Endothelial cell of umbilical vein (primary cell): ENCODE measurements at regions not wholly inside any gene's neighbourhood (a gene's known extent, or its start where the extent isn't known, plus 50 kb on each side); places are given as distances from the start of the nearest gene placed in this dataset.

Experiments used
- BruUV-seq: library from RNA; stranded (reverse); fragments of 400-500 nt; replicated peaks from 2 replicates; lab custom pipeline; 2021; lab: Mats Ljungman, UMichigan
- CTCF ChIA-PET: fragments of 300-600, 350-600 bp; sonication (Branson Sonifier 250); formaldehyde crosslinking; loops from one replicate; lab custom pipeline; 2021; ENCODE audit warnings: antibody characterized with exemption, inconsistent platforms; lab: Charles Lee
- POLR2A ChIA-PET: fragments of 300-600, 350-600 bp; sonication (Branson Sonifier 250); formaldehyde crosslinking; loops from one replicate; lab custom pipeline; 2021; ENCODE audit warnings: antibody characterized with exemption, inconsistent platforms; lab: Charles Lee
- DNase-seq: peaks from one replicate; pipeline ENCODE4 v3.0.0-alpha.2; 2011; ENCODE audit warnings: low read depth, low spot score
- FAIRE-seq: peaks from 2 replicates; lab custom pipeline; 2011; peaks lifted over from hg19 to GRCh38; lab: Jason Lieb, UNC
- H2AFZ ChIP-seq: 2 replicates; pipeline ENCODE4 v1.6.0; 2012; ENCODE audit warnings: low read depth, low read length, control low read depth, inconsistent platforms
- H3K27ac ChIP-seq: 2 replicates; pipeline ENCODE4 v1.5.1; 2011; ENCODE audit warnings: low read depth, mild to moderate bottlenecking, control low read depth, low read length, moderate library complexity; ENCODE audit not compliant: insufficient read depth
- H3K27me3 ChIP-seq, 2 experiments: 2 replicates each; pipeline versions ENCODE4 v1.6.0 to v1.6.1; 2011; ENCODE audit warnings: low read length in 2 of 2, mixed read lengths in 1 of 2; ENCODE audit not compliant: control insufficient read depth in 2 of 2, insufficient read depth in 2 of 2
- H3K36me3 ChIP-seq, 2 experiments: 2 replicates in 1 of 2; 3 replicates in 1 of 2; pipeline ENCODE4 v1.5.1; 2011; ENCODE audit warnings: low read length in 2 of 2, mild to moderate bottlenecking in 1 of 2, moderate library complexity in 1 of 2; ENCODE audit not compliant: control insufficient read depth in 2 of 2, insufficient read depth in 2 of 2; ENCODE audit errors: extremely low read depth in 1 of 2
- H3K4me1 ChIP-seq: 3 replicates; pipeline ENCODE4 v1.5.1; 2011; ENCODE audit warnings: mild to moderate bottlenecking, low read length; ENCODE audit not compliant: control insufficient read depth, insufficient read depth; ENCODE audit errors: extremely low read depth
- H3K4me2 ChIP-seq: 2 replicates; pipeline ENCODE4 v1.6.1; 2011; ENCODE audit warnings: low read length, control low read depth, mixed read lengths; ENCODE audit not compliant: insufficient read depth
- H3K4me3 ChIP-seq, 3 experiments: fragments of 200-600 bp in 1 of 3; sonication (generic), shearing (Covaris generic) in 1 of 3; replicated peaks in 1 of 3; 2 replicates each; pipeline ENCODE4 v1.5.1; 2011 to 2016; ENCODE audit warnings: control low read depth in 3 of 3, low read length in 3 of 3, mild to moderate bottlenecking in 2 of 3, inconsistent platforms in 1 of 3, low read depth in 1 of 3, moderate library complexity in 1 of 3; ENCODE audit not compliant: insufficient read depth in 1 of 3
- H3K79me2 ChIP-seq: 2 replicates; pipeline ENCODE4 v1.6.0; 2012; ENCODE audit warnings: low read length, inconsistent platforms; ENCODE audit not compliant: control insufficient read depth, insufficient read depth
- H3K9ac ChIP-seq: replicated peaks from 2 replicates; pipeline ENCODE3; 2011; ENCODE audit warnings: low read length, control low read depth; ENCODE audit not compliant: insufficient read depth; ENCODE audit errors: extremely low read depth
- H3K9me1 ChIP-seq: replicated peaks from 3 replicates; pipeline ENCODE4 v1.6.0; 2011; ENCODE audit warnings: mild to moderate bottlenecking, low read length; ENCODE audit not compliant: control insufficient read depth, insufficient read depth; ENCODE audit errors: extremely low read depth
- H3K9me3 ChIP-seq: replicated peaks from 2 replicates; pipeline ENCODE4 v1.5.1; 2012; ENCODE audit warnings: low read length, inconsistent platforms; ENCODE audit not compliant: control insufficient read depth, insufficient read depth
- H4K20me1 ChIP-seq: replicated peaks from 2 replicates; pipeline ENCODE3; 2011; ENCODE audit warnings: mild to moderate bottlenecking, low read length; ENCODE audit not compliant: control insufficient read depth, insufficient read depth; ENCODE audit errors: extremely low read depth
- CTCF ChIP-seq, 2 donors: IDR thresholded peaks; 1 replicate in 1 of 2; 2 replicates in 1 of 2; pipeline ENCODE4 v1.5.1; 2011; ENCODE audit warnings: low read length in 2 of 2, mild to moderate bottlenecking in 2 of 2, moderate library complexity in 2 of 2, control low read depth in 1 of 2, inconsistent platforms in 1 of 2, low read depth in 1 of 2; ENCODE audit not compliant: insufficient read depth in 1 of 2; ENCODE audit errors: extremely low read depth in 1 of 2
- EZH2 ChIP-seq: IDR thresholded peaks from 2 replicates; pipeline ENCODE4 v1.6.1; 2012; ENCODE audit warnings: borderline replicate concordance, low read depth, mild to moderate bottlenecking, moderate library complexity, low read length, inconsistent platforms; ENCODE audit not compliant: severe bottlenecking
- FOS ChIP-seq: IDR thresholded peaks from 2 replicates; pipeline ENCODE4 v1.6.1; 2011; ENCODE audit warnings: mild to moderate bottlenecking, low read length, moderate library complexity, borderline replicate concordance; ENCODE audit not compliant: insufficient read depth
- GATA2 ChIP-seq: IDR thresholded peaks from 2 replicates; pipeline ENCODE4 v1.7.0; 2011; ENCODE audit warnings: low read depth, mild to moderate bottlenecking, moderate library complexity, mixed read lengths, low read length; ENCODE audit not compliant: insufficient read length, insufficient read depth
- JUN ChIP-seq: IDR thresholded peaks from 2 replicates; pipeline ENCODE4 v1.6.1; 2011; ENCODE audit warnings: borderline replicate concordance, low read depth; ENCODE audit not compliant: insufficient read length, insufficient read depth
- MAX ChIP-seq: IDR thresholded peaks from 2 replicates; pipeline ENCODE4 v1.6.1; 2011; ENCODE audit not compliant: insufficient read depth, insufficient read length
- POLR2AphosphoS5 ChIP-seq: IDR thresholded peaks from 2 replicates; pipeline ENCODE4 v1.6.1; 2012; ENCODE audit warnings: low read depth, mild to moderate bottlenecking, control low read depth, low read length, moderate library complexity; ENCODE audit not compliant: insufficient read depth
- dilution Hi-C: fragments of 300-500 bp; cut with MboI; formaldehyde crosslinking; loops from one replicate; pipeline ENCODE4 v1.15.0; 2019; ENCODE audit warnings: low sequenced_read_pairs; ENCODE audit not compliant: extremely low pct_ligation_motif_present
- intact Hi-C: fragments of 100-400 bp; cut with micrococcal nuclease; formaldehyde crosslinking; loops from one replicate; pipeline ENCODE4 v1.10.0; 2022

- POLR2A ChIA-PET: no interaction called here
- no peaks in the 10 kb centered on the region for H3K36me3 ChIP-seq
- FAIRE-seq (no peak), DNase-seq (no peak)
- CTCF ChIA-PET: no interaction called here
- BruUV-seq: no TSS peak
- no peaks in the 10 kb centered on the region for H3K9me3 ChIP-seq
- no peak overlapping the region for H2AFZ ChIP-seq
- no peak overlapping the region for H3K27ac ChIP-seq
- no peaks in the 10 kb centered on the region for H3K79me2 ChIP-seq
- H3K4me3 ChIP-seq: no peak overlapping the region
- no peak overlapping the region for H3K9ac ChIP-seq
- no peaks in the 10 kb centered on the region for H3K4me1 ChIP-seq
- no peaks in the 10 kb centered on the region for H3K27me3 ChIP-seq
- H4K20me1 ChIP-seq: no peaks in the 10 kb centered on the region
- intact Hi-C loops: no loop called here
- TF ChIP-seq GATA2 (no peak), CTCF (IDR thresholded peaks at IDR 0.05; ENCODE audit: extremely low read depth in 1 of 2, insufficient read depth in 1 of 2, low read depth in 1 of 2, low read length in 2 of 2) (no peak), FOS (no peak), MAX (no peak), POLR2AphosphoS5 (no peak), EZH2 (no peak), JUN (no peak)
- no peaks in the 10 kb centered on the region for H3K9me1 ChIP-seq
- dilution Hi-C loops: no loop called here
- no peak overlapping the region for H3K4me2 ChIP-seq
Measured at GRCh38 chr2:16861530-16861929, 195.9 kb upstream of the CYRIA start.
